Ishikawa (cell line): ENCODE measurements at regions not wholly inside any gene's neighbourhood (a gene's known extent, or its start where the extent isn't known, plus 50 kb on each side); places are given as distances from the start of the nearest gene placed in this dataset.

Source experiments
- REST ChIP-seq: IDR thresholded peaks from 2 replicates; pipeline ENCODE4 v1.6.1; 2012; ENCODE audit warnings: low read depth, mild to moderate bottlenecking
- YY1 ChIP-seq: IDR thresholded peaks from 2 replicates; pipeline ENCODE4 v1.6.1; 2012; ENCODE audit warnings: low read depth
- ZBTB7A ChIP-seq: IDR thresholded peaks from 2 replicates; pipeline ENCODE4 v1.6.1; 2012; ENCODE audit warnings: low read depth

GRCh38 chr4:181659876-181660275 is 583.3 kb upstream of the TENM3 start:
- TF ChIP-seq REST, result no peak
- TF ChIP-seq YY1, result no peak
- TF ChIP-seq ZBTB7A, result no peak
